ENCODE measurements at regions not wholly inside any gene's neighbourhood (a gene's known extent, or its start where the extent isn't known, plus 50 kb on each side); places are given as distances from the start of the nearest gene placed in this dataset.

DNA sequence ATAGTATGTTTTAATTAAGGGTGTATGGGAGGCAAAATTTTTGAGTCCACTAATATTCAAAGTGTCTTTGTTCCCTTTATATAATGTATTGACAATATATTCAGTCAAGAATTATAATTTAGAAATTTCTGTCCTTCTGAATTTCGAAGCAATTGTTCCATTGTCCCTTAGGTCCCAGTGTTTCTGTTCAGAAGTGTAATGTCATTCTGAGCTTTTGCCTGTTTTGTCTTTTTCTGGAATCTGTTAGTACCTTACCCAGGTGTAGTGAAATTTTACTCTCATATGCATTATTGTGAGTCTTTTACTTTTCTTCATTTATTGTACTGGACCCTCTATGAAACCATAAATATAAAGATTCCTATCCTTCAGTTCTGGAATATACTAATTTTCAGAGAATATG lies 505.7 kb upstream of the KIF2B start:
- ATAC-seq: no peak
- TF ChIP-seq, protein P1, sequence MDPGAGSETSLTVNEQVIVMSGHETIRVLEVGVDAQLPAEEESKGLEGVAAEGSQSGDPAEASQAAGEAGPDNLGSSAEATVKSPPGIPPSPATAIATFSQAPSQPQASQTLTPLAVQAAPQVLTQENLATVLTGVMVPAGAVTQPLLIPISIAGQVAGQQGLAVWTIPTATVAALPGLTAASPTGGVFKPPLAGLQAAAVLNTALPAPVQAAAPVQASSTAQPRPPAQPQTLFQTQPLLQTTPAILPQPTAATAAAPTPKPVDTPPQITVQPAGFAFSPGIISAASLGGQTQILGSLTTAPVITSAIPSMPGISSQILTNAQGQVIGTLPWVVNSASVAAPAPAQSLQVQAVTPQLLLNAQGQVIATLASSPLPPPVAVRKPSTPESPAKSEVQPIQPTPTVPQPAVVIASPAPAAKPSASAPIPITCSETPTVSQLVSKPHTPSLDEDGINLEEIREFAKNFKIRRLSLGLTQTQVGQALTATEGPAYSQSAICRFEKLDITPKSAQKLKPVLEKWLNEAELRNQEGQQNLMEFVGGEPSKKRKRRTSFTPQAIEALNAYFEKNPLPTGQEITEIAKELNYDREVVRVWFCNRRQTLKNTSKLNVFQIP (CRISPR knock-in tag; IDR thresholded peaks at IDR 0.05; ENCODE audit: borderline replicate concordance, low read depth): no peak
- TF ChIP-seq ZFP30 (CRISPR knock-in tag; IDR thresholded peaks at IDR 0.05) (no peak), ZNF70 (CRISPR knock-in tag; IDR thresholded peaks at IDR 0.05) (no peak), ZNF565 (CRISPR knock-in tag; conservative IDR thresholded peaks at IDR 0.05; ENCODE audit: low read depth) (no peak), CSRNP3 (CRISPR knock-in tag; IDR thresholded peaks at IDR 0.05) (no peak), CSDC2 (CRISPR knock-in tag; IDR thresholded peaks at IDR 0.05) (no peak), GLIS3 (CRISPR knock-in tag; IDR thresholded peaks at IDR 0.05) (no peak), ZC3H10 (CRISPR knock-in tag; IDR thresholded peaks at IDR 0.05) (no peak), BACH2 (CRISPR knock-in tag; IDR thresholded peaks at IDR 0.05; ENCODE audit: borderline replicate concordance) (no peak), PPARA (CRISPR knock-in tag; IDR thresholded peaks at IDR 0.05; ENCODE audit: borderline replicate concordance) (no peak), ESRRG (CRISPR knock-in tag; IDR thresholded peaks at IDR 0.05) (no peak), CREB5 (CRISPR knock-in tag; IDR thresholded peaks at IDR 0.05; ENCODE audit: low read depth) (no peak), OSR1 (CRISPR knock-in tag; IDR thresholded peaks at IDR 0.05) (no peak), ZNF8 (CRISPR knock-in tag; IDR thresholded peaks at IDR 0.05) (no peak), ISL1 (CRISPR knock-in tag; IDR thresholded peaks at IDR 0.05) (no peak), ZFP3 (CRISPR knock-in tag; IDR thresholded peaks at IDR 0.05) (no peak), TCF4 (CRISPR knock-in tag; IDR thresholded peaks at IDR 0.05; ENCODE audit: borderline replicate concordance) (no peak), TOX (CRISPR knock-in tag; IDR thresholded peaks at IDR 0.05; ENCODE audit: borderline replicate concordance) (no peak), SNAI2 (CRISPR knock-in tag; IDR thresholded peaks at IDR 0.05) (no peak)
- TF ChIP-seq, protein P2, sequence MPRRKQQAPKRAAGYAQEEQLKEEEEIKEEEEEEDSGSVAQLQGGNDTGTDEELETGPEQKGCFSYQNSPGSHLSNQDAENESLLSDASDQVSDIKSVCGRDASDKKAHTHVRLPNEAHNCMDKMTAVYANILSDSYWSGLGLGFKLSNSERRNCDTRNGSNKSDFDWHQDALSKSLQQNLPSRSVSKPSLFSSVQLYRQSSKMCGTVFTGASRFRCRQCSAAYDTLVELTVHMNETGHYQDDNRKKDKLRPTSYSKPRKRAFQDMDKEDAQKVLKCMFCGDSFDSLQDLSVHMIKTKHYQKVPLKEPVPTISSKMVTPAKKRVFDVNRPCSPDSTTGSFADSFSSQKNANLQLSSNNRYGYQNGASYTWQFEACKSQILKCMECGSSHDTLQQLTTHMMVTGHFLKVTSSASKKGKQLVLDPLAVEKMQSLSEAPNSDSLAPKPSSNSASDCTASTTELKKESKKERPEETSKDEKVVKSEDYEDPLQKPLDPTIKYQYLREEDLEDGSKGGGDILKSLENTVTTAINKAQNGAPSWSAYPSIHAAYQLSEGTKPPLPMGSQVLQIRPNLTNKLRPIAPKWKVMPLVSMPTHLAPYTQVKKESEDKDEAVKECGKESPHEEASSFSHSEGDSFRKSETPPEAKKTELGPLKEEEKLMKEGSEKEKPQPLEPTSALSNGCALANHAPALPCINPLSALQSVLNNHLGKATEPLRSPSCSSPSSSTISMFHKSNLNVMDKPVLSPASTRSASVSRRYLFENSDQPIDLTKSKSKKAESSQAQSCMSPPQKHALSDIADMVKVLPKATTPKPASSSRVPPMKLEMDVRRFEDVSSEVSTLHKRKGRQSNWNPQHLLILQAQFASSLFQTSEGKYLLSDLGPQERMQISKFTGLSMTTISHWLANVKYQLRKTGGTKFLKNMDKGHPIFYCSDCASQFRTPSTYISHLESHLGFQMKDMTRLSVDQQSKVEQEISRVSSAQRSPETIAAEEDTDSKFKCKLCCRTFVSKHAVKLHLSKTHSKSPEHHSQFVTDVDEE (CRISPR knock-in tag; IDR thresholded peaks at IDR 0.05): no peak

DNA sequence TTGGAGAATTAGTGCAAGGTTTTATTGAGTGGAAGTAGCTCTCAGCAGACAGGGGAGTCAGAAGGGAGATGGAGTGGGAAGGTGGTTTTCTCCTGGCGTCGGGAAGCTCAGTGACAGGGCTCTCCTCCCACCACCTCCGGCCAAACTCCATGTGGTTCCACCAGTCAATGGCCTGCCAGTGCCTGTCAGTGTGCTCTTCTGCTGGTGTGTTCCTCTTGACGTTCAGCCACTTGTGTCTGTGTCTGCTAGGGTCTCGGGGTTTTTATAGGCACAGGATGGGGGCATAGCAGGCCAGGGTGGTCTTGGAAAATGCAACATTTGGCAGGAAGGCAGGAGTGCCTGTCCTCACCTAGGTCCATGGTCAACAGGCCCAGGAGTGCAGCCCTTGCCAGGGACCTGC lies 506.7 kb upstream of the KIF2B start:
- no peak for ATAC-seq
- TF ChIP-seq, protein P3, sequence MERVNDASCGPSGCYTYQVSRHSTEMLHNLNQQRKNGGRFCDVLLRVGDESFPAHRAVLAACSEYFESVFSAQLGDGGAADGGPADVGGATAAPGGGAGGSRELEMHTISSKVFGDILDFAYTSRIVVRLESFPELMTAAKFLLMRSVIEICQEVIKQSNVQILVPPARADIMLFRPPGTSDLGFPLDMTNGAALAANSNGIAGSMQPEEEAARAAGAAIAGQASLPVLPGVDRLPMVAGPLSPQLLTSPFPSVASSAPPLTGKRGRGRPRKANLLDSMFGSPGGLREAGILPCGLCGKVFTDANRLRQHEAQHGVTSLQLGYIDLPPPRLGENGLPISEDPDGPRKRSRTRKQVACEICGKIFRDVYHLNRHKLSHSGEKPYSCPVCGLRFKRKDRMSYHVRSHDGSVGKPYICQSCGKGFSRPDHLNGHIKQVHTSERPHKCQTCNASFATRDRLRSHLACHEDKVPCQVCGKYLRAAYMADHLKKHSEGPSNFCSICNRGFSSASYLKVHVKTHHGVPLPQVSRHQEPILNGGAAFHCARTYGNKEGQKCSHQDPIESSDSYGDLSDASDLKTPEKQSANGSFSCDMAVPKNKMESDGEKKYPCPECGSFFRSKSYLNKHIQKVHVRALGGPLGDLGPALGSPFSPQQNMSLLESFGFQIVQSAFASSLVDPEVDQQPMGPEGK (CRISPR knock-in tag; IDR thresholded peaks at IDR 0.05; ENCODE audit: borderline replicate concordance): no peak
- TF ChIP-seq ESRRG (CRISPR knock-in tag; IDR thresholded peaks at IDR 0.05) (no peak), GLIS3 (CRISPR knock-in tag; IDR thresholded peaks at IDR 0.05) (no peak), PPARA (CRISPR knock-in tag; IDR thresholded peaks at IDR 0.05; ENCODE audit: borderline replicate concordance) (no peak), TOX (CRISPR knock-in tag; IDR thresholded peaks at IDR 0.05; ENCODE audit: borderline replicate concordance) (no peak), CSRNP3 (CRISPR knock-in tag; IDR thresholded peaks at IDR 0.05) (no peak), ZNF70 (CRISPR knock-in tag; IDR thresholded peaks at IDR 0.05) (no peak), CSDC2 (CRISPR knock-in tag; IDR thresholded peaks at IDR 0.05) (no peak), ISL1 (CRISPR knock-in tag; IDR thresholded peaks at IDR 0.05) (no peak), BACH2 (CRISPR knock-in tag; IDR thresholded peaks at IDR 0.05; ENCODE audit: borderline replicate concordance) (no peak), ZNF8 (CRISPR knock-in tag; IDR thresholded peaks at IDR 0.05) (no peak), OSR1 (CRISPR knock-in tag; IDR thresholded peaks at IDR 0.05) (no peak), CREB5 (CRISPR knock-in tag; IDR thresholded peaks at IDR 0.05; ENCODE audit: low read depth) (no peak)
- TF ChIP-seq, protein P2 (CRISPR knock-in tag; IDR thresholded peaks at IDR 0.05): no peak

Measured in SK-N-SH treated with all-trans-retinoic acid at 6 μM for 48 hours (cell line).